Prostate gland (tissue), 2 donors: ENCODE measurements at regions not wholly inside any gene's neighbourhood (a gene's known extent, or its start where the extent isn't known, plus 50 kb on each side); places are given as distances from the start of the nearest gene placed in this dataset.

Experiments
- POLR2A ChIP-seq: fragments of 450-650 bp; IDR thresholded peaks from one replicate; pipeline ENCODE4 v1.6.1; 2016; ENCODE audit warnings: antibody characterized with exemption, mild to moderate bottlenecking
- POLR2AphosphoS5 ChIP-seq: sonication (generic); formaldehyde crosslinking; IDR thresholded peaks from one replicate; pipeline ENCODE4 v1.6.1; 2017; ENCODE audit warnings: antibody characterized with exemption
- TF ChIP-seq, protein P1 (sequence below), 4 experiments: fragments of 200-600 bp in 2 of 4; fragments of 450-650 bp in 2 of 4; sonication (generic) in 2 of 4; IDR thresholded peaks; 1 replicate in 3 of 4; 2 replicates in 1 of 4; pipeline ENCODE4 v1.5.1; 2016 to 2019; ENCODE audit warnings: antibody characterized with exemption in 4 of 4, mild to moderate bottlenecking in 2 of 4, moderate library complexity in 2 of 4

GRCh38 chr2:168353251-168353650 is 102.8 kb upstream of the CERS6 start:
- TF ChIP-seq, protein P1, sequence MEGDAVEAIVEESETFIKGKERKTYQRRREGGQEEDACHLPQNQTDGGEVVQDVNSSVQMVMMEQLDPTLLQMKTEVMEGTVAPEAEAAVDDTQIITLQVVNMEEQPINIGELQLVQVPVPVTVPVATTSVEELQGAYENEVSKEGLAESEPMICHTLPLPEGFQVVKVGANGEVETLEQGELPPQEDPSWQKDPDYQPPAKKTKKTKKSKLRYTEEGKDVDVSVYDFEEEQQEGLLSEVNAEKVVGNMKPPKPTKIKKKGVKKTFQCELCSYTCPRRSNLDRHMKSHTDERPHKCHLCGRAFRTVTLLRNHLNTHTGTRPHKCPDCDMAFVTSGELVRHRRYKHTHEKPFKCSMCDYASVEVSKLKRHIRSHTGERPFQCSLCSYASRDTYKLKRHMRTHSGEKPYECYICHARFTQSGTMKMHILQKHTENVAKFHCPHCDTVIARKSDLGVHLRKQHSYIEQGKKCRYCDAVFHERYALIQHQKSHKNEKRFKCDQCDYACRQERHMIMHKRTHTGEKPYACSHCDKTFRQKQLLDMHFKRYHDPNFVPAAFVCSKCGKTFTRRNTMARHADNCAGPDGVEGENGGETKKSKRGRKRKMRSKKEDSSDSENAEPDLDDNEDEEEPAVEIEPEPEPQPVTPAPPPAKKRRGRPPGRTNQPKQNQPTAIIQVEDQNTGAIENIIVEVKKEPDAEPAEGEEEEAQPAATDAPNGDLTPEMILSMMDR (IDR thresholded peaks at IDR 0.05): no peak
- no peak for TF ChIP-seq POLR2A
- no peak for TF ChIP-seq POLR2AphosphoS5
